ENCODE measurements at regions not wholly inside any gene's neighbourhood (a gene's known extent, or its start where the extent isn't known, plus 50 kb on each side); places are given as distances from the start of the nearest gene placed in this dataset.

DNA sequence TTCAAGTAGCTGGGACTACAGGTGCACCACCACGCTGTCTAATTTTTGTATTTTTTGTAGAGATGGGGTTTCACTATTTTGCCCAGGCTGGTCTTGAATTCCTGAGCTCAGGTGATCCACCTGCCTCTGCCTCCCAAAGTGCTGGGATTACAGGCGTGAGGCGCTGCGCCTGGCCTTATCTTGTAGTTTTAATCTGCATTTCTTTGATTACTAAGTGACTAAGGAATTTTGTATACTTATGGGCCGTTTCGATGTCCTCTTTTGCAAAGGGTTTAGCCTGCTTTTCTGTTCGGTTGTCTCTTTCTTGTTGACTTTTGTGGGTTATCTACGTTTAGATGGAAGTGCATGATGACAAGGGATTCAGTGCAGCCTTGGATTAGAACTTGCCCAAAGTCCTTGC lies 500.6 kb downstream of the QKI start:
- TF ChIP-seq, protein P1, sequence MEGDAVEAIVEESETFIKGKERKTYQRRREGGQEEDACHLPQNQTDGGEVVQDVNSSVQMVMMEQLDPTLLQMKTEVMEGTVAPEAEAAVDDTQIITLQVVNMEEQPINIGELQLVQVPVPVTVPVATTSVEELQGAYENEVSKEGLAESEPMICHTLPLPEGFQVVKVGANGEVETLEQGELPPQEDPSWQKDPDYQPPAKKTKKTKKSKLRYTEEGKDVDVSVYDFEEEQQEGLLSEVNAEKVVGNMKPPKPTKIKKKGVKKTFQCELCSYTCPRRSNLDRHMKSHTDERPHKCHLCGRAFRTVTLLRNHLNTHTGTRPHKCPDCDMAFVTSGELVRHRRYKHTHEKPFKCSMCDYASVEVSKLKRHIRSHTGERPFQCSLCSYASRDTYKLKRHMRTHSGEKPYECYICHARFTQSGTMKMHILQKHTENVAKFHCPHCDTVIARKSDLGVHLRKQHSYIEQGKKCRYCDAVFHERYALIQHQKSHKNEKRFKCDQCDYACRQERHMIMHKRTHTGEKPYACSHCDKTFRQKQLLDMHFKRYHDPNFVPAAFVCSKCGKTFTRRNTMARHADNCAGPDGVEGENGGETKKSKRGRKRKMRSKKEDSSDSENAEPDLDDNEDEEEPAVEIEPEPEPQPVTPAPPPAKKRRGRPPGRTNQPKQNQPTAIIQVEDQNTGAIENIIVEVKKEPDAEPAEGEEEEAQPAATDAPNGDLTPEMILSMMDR (IDR thresholded peaks at IDR 0.05) = no peak
- no peak for TF ChIP-seq POLR2A (IDR thresholded peaks at IDR 0.05)

All from tibial nerve (tissue), 3 donors.